H7 (cell line): ENCODE measurements at regions not wholly inside any gene's neighbourhood (a gene's known extent, or its start where the extent isn't known, plus 50 kb on each side); places are given as distances from the start of the nearest gene placed in this dataset.

Source experiments
- DNase-seq: peaks from one replicate; pipeline ENCODE4 v3.0.0; 2012
- H3K27me3 ChIP-seq: 2 replicates; pipeline ENCODE4 v1.6.0; 2011; ENCODE audit warnings: mild to moderate bottlenecking, low read length; ENCODE audit not compliant: control insufficient read depth, insufficient read depth
- H3K36me3 ChIP-seq: replicated peaks from 2 replicates; pipeline ENCODE4 v1.5.1; 2011; ENCODE audit warnings: low read length; ENCODE audit not compliant: control insufficient read depth, insufficient read depth
- H3K4me3 ChIP-seq: 2 replicates; pipeline ENCODE4 v1.5.1; 2011; ENCODE audit warnings: low read depth, mild to moderate bottlenecking, control low read depth, low read length, moderate library complexity; ENCODE audit not compliant: insufficient read depth

- DNase-seq, result no peak
- Histone ChIP-seq H3K36me3 (no peaks in the 10 kb centered on the region), H3K4me3 (no peak overlapping the region), H3K27me3 (no peaks in the 10 kb centered on the region)
These were observed 380.9 kb upstream of the SMIM31 start for GRCh38 chr4:164373021-164373420.

DNA sequence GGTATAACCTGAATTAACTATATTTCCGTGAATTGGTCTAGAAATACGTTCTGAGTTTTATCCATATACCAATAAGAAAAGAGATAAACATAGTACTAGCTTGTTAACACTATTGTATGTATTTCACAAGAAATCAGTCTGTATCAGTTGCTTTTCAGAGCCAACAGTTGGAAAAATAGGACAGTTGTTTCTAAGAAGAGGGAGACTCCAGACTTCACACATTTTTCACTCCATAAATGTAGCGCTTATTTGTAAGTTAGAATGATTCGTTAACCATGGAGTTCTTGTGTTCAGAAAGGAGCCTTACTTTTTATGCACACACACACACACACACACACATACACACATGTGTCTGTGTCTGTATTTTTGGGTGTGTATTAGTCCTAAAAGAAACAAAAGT lies 376.7 kb upstream of the SMIM31 start:
- H3K4me3 ChIP-seq, result no peak overlapping the region
- H3K36me3 ChIP-seq, result no peaks in the 10 kb centered on the region
- H3K27me3 ChIP-seq, result peaks cover 8% of the 10 kb centered on the region
- no peak for DNase-seq

GRCh38 chr4:164378361-164378760 lies 375.6 kb upstream of the SMIM31 start:
- no peak for DNase-seq
- Histone ChIP-seq H3K27me3 (peaks cover 19% of the 10 kb centered on the region), H3K4me3 (no peak overlapping the region), H3K36me3 (no peaks in the 10 kb centered on the region)

GRCh38 chr4:164379694-164380093 lies 374.2 kb upstream of the SMIM31 start:
- H3K4me3 ChIP-seq, result no peak overlapping the region
- no peaks in the 10 kb centered on the region for H3K36me3 ChIP-seq
- DNase-seq, result no peak
- H3K27me3 ChIP-seq, result peaks cover 32% of the 10 kb centered on the region

- no peaks in the 10 kb centered on the region for H3K36me3 ChIP-seq
- no peak overlapping the region for H3K4me3 ChIP-seq
- no peak for DNase-seq
- H3K27me3 ChIP-seq, result peaks cover 35% of the 10 kb centered on the region
These were observed 372.1 kb upstream of the SMIM31 start for GRCh38 chr4:164381859-164382258.

- H3K36me3 ChIP-seq, result no peaks in the 10 kb centered on the region
- peaks cover 35% of the 10 kb centered on the region for H3K27me3 ChIP-seq
- no peak for DNase-seq
- H3K4me3 ChIP-seq, result peak overlapping the region; percentile 55
These were observed 370.9 kb upstream of the SMIM31 start for GRCh38 chr4:164383058-164383357.

DNA sequence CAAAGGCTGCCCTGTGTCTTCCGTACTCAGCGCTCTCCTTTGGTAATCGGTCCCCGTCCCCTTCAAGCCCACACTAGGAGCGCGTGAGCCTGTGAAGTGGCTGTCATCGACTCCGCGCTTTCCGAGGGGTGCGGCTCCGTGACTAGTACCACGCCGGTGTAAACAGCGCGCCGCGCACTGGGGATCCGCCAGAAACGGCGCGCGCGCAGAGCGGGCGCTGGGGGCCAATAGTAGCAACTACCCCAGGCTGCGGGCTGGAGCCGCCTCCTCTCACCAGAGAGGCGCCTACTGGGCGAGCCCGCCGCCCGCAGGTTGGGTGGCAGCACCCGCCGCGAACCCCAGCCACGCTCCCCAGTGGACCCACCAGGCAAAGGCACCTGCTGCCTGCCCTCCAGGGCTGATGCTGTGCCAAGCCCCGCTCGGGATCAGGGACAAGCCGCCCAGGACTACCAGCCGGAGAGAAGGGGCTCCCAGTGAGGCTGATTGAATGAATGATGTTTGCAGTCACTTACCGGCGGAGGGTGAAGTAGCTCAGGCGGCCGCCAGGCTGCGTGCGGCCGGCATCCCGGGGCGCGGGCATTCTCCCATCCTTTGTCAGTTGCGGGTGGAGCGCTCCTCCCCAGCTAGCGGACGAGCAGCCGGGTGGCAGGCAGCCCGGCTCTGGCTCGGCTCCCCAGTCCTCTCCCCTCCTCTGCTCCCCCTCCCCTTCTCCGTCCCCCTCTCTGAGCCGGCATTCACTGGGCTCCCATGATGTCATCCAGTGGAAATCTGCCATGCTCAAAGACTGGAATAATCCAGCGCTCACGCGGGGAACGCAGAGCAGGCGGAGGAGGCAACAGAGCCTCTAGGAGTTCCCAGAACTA lies 370.3 kb upstream of the SMIM31 start:
- peaks cover 35% of the 10 kb centered on the region for H3K27me3 ChIP-seq
- H3K4me3 ChIP-seq, result peak overlapping the region; percentile 55
- DNase-seq, result peak; percentile 65
- no peaks in the 10 kb centered on the region for H3K36me3 ChIP-seq

GRCh38 chr4:164384416-164384815 lies 369.5 kb upstream of the SMIM31 start:
- Histone ChIP-seq H3K4me3 (no peak overlapping the region), H3K36me3 (no peaks in the 10 kb centered on the region), H3K27me3 (peaks cover 35% of the 10 kb centered on the region)
- DNase-seq, result no peak

DNA sequence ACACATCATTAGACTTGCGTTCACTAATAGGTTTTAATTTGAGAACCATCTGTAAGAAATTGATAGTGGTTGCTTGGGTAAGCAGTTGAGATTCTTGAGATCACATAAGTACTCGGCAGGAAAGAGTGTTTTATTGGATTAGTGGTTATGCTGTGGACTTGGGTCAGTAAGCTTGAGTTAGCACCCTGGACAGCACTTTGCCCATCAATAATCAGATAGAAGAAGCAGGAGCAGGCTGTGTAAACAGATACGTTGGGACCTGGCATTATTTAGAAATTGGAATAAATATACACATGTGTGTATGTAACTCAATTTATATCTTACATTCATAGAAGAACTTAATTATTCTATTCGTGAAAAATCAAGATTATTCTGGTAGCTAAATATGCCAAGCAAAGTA lies 357.5 kb upstream of the SMIM31 start:
- Histone ChIP-seq H3K36me3 (no peaks in the 10 kb centered on the region), H3K27me3 (no peaks in the 10 kb centered on the region), H3K4me3 (no peak overlapping the region)
- DNase-seq, result no peak

DNA sequence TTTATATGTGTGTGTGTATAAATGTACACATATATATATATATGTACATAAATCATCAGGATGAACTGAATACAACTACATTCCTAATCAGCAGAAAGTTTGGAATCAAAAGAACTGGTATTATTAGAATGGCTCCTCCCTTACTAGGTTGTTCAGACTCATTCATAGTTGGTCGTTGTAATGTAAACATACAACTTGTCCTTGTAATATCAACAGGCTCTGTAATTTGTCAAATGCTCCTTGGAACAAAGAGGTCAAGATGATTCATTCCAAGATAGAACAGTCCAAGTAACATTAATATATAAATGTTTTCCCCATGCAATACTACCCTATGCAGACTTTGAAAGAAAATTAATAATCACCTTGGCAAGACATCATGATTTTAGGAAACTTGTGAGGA lies 351.4 kb upstream of the SMIM31 start:
- DNase-seq, result no peak
- Histone ChIP-seq H3K4me3 (no peak overlapping the region), H3K27me3 (no peaks in the 10 kb centered on the region), H3K36me3 (no peaks in the 10 kb centered on the region)

GRCh38 chr4:164405774-164406173 lies 348.2 kb upstream of the SMIM31 start:
- Histone ChIP-seq H3K4me3 (no peak overlapping the region), H3K27me3 (no peaks in the 10 kb centered on the region), H3K36me3 (no peaks in the 10 kb centered on the region)
- no peak for DNase-seq

DNA sequence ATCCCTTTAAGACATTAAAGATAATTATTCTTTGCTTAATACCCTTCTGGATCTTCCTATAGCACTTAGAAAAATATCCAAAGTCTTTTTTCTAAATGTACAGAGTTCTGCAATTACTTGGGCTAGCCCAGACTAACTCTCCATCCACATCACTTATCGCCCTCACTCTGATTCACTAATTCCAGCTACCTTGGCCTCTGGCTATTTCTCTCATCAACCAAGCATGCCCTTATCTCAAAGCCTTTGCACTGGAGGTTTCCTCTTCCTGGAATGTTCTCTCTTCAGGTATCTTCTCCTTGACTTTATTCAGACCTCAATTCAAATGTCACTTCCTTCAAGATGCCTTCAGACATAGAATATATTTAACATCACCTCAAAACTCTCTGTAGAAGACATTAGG lies 345.1 kb upstream of the SMIM31 start:
- no peak for DNase-seq

DNA sequence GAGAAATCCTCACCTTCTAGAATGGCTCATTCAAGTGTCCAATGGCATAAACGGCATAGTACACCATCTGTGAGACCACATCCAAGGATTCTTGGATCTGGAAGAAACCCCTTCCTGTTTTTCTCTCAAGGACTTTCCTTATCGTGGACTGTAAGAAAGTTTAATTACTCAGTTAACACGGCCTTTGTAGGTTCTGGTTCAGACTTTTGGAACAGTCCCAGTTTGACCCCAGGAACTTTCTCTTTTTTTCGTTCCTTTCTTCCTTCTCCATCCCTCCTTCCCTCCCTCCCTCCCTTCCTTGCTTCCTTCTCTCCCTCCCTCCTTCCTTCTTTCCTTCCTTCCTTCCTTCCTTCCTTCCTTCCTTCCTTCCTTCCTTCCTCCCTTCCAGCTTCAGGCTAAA lies 343.5 kb upstream of the SMIM31 start:
- DNase-seq, result no peak
- H3K27me3 ChIP-seq, result no peaks in the 10 kb centered on the region
- no peak overlapping the region for H3K4me3 ChIP-seq
- H3K36me3 ChIP-seq, result no peaks in the 10 kb centered on the region

More for the DNA sequence above, 345.1 kb upstream of the SMIM31 start:
- Histone ChIP-seq H3K36me3 (no peaks in the 10 kb centered on the region), H3K27me3 (no peaks in the 10 kb centered on the region), H3K4me3 (no peak overlapping the region)

- Histone ChIP-seq H3K36me3 (no peaks in the 10 kb centered on the region), H3K4me3 (no peak overlapping the region), H3K27me3 (no peaks in the 10 kb centered on the region)
- no peak for DNase-seq
These were observed 341.7 kb upstream of the SMIM31 start for GRCh38 chr4:164412246-164412645.

- no peak overlapping the region for H3K4me3 ChIP-seq
- no peak for DNase-seq
- no peaks in the 10 kb centered on the region for H3K27me3 ChIP-seq
- no peaks in the 10 kb centered on the region for H3K36me3 ChIP-seq
These were observed 340.2 kb upstream of the SMIM31 start for GRCh38 chr4:164413743-164414142.

DNA sequence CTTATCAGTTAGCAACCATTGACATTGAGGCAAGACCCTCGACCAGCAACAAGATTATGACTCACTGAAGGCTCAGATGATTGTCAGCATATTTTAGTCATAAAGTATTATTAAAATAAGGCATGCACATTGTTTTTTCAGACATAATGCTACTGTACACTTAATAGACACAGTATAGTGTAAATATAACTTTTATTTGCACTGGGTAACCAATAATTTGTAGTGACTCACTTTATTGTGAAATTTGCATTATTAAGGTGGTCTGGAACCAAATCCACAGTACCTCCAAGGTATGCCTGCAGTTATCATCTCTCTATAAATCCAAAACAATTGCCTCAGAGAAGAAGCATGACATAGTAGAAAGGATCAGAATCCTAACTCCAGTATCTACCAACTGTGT lies 330.1 kb upstream of the SMIM31 start:
- H3K4me3 ChIP-seq, result no peak overlapping the region
- H3K36me3 ChIP-seq, result no peaks in the 10 kb centered on the region
- no peak for DNase-seq
- H3K27me3 ChIP-seq, result no peaks in the 10 kb centered on the region
